ENCODE measurements at regions not wholly inside any gene's neighbourhood (a gene's known extent, or its start where the extent isn't known, plus 50 kb on each side); places are given as distances from the start of the nearest gene placed in this dataset.

DNA sequence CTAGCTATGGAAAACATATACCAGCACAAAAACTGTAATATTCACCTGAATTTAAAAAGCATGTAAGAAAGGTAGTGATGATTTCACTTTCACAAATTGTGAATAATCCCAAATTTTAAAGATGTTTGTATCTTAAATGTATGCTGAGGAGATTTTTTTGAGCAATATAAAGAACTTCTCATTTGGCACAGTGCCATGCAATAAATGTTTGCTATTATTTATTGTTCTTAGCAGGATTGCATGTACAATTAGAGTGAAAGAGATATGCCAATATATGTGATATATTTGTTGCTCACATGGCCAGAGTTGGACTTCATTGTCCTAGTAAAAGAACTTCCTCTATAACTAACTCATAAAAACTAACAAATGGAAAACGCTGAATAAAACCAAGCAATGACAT, 895.1 kb upstream of the KCND2 start:
- H3K36me3 ChIP-seq (ENCODE audit: insufficient read depth, low read length) = no peaks in the 10 kb centered on the region
- H3K9me3 ChIP-seq (ENCODE audit: insufficient read depth, low read length, severe bottlenecking) = no peaks in the 10 kb centered on the region
- no peak overlapping the region for H3K27ac ChIP-seq (ENCODE audit: low read length)
- no peak for ATAC-seq (ENCODE audit: insufficient read depth, low read depth)
- H4K20me1 ChIP-seq (ENCODE audit: insufficient read depth, low read length) = no peaks in the 10 kb centered on the region
- no peaks in the 10 kb centered on the region for H3K27me3 ChIP-seq (ENCODE audit: insufficient read depth, low read length, poor library complexity)
- no peak for DNase-seq
- H2AFZ ChIP-seq (ENCODE audit: low read depth, low read length) = no peak overlapping the region
- no peaks in the 10 kb centered on the region for H3K4me1 ChIP-seq (ENCODE audit: insufficient read depth, low read length)
- no peak overlapping the region for H3K4me3 ChIP-seq (ENCODE audit: low read depth in 1 of 2, low read length in 2 of 2)
- no peak overlapping the region for H3K4me2 ChIP-seq (ENCODE audit: insufficient read depth, low read length)
- H3K79me2 ChIP-seq (ENCODE audit: insufficient read depth, low read length) = no peaks in the 10 kb centered on the region
- TF ChIP-seq, protein P1, sequence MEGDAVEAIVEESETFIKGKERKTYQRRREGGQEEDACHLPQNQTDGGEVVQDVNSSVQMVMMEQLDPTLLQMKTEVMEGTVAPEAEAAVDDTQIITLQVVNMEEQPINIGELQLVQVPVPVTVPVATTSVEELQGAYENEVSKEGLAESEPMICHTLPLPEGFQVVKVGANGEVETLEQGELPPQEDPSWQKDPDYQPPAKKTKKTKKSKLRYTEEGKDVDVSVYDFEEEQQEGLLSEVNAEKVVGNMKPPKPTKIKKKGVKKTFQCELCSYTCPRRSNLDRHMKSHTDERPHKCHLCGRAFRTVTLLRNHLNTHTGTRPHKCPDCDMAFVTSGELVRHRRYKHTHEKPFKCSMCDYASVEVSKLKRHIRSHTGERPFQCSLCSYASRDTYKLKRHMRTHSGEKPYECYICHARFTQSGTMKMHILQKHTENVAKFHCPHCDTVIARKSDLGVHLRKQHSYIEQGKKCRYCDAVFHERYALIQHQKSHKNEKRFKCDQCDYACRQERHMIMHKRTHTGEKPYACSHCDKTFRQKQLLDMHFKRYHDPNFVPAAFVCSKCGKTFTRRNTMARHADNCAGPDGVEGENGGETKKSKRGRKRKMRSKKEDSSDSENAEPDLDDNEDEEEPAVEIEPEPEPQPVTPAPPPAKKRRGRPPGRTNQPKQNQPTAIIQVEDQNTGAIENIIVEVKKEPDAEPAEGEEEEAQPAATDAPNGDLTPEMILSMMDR (IDR thresholded peaks at IDR 0.05; ENCODE audit: borderline replicate concordance, extremely low read depth, low read length, poor library complexity, severe bottlenecking) = no peak
- TF ChIP-seq EZH2 (IDR thresholded peaks at IDR 0.05; ENCODE audit: borderline replicate concordance, low read depth, low read length, severe bottlenecking) = no peak
- H3K9ac ChIP-seq (ENCODE audit: low read depth, low read length) = no peak overlapping the region

DNA sequence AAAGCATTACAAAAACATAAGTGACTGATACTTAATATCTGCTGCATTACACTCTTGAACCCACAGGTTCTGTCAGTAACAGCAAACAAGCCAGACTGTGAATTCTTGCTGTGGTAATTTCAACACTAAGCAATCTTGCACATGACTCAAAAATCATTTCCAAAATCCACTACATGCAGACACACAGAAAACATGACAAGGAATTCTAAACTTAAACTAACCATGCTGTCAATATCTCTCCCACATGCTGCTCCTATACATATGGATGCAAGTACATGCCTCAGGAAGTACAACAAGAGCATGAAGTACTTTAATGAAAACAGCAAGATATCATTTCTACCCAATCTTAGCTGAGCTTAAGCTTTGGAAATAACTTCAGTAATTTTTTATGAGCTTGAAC, 890.2 kb upstream of the KCND2 start:
- no peak overlapping the region for H3K4me3 ChIP-seq (ENCODE audit: low read depth in 1 of 2, low read length in 2 of 2)
- H3K4me2 ChIP-seq (ENCODE audit: insufficient read depth, low read length) = no peak overlapping the region
- H3K4me1 ChIP-seq (ENCODE audit: insufficient read depth, low read length) = no peaks in the 10 kb centered on the region
- no peak overlapping the region for H2AFZ ChIP-seq (ENCODE audit: low read depth, low read length)
- no peaks in the 10 kb centered on the region for H4K20me1 ChIP-seq (ENCODE audit: insufficient read depth, low read length)
- ATAC-seq (ENCODE audit: insufficient read depth, low read depth) = no peak
- no peak for TF ChIP-seq EZH2 (IDR thresholded peaks at IDR 0.05; ENCODE audit: borderline replicate concordance, low read depth, low read length, severe bottlenecking)
- TF ChIP-seq, protein P1 (IDR thresholded peaks at IDR 0.05; ENCODE audit: borderline replicate concordance, extremely low read depth, low read length, poor library complexity, severe bottlenecking) = no peak
- H3K27me3 ChIP-seq (ENCODE audit: insufficient read depth, low read length, poor library complexity) = no peaks in the 10 kb centered on the region
- no peak overlapping the region for H3K27ac ChIP-seq (ENCODE audit: low read length)
- H3K79me2 ChIP-seq (ENCODE audit: insufficient read depth, low read length) = no peaks in the 10 kb centered on the region
- H3K9me3 ChIP-seq (ENCODE audit: insufficient read depth, low read length, severe bottlenecking) = no peaks in the 10 kb centered on the region
- DNase-seq = no peak
- no peaks in the 10 kb centered on the region for H3K36me3 ChIP-seq (ENCODE audit: insufficient read depth, low read length)
- no peak overlapping the region for H3K9ac ChIP-seq (ENCODE audit: low read depth, low read length)

DNA sequence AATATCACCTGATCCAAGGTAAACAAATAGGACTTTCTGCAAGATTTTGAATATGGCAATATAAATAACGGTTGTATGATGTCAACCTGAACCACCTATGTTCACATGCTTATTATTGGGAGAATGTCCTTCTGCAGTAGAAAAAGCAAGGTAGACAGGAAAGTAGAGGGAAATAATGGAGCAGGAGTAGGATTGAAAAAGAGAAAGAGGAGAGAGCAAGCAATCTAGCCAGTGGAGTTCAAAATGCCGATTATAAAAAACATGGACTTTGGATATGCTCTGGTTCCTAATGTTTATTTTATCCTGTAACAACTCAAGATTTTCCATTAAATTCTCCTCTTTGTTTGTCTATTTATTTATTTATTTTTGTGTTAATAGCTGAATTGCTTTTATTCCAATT, 878.0 kb upstream of the KCND2 start:
- Histone ChIP-seq H3K9me3 (ENCODE audit: insufficient read depth, low read length, severe bottlenecking) (no peaks in the 10 kb centered on the region), H3K79me2 (ENCODE audit: insufficient read depth, low read length) (no peaks in the 10 kb centered on the region), H3K36me3 (ENCODE audit: insufficient read depth, low read length) (no peaks in the 10 kb centered on the region), H2AFZ (ENCODE audit: low read depth, low read length) (no peak overlapping the region), H3K4me3 (ENCODE audit: low read depth in 1 of 2, low read length in 2 of 2) (no peak overlapping the region), H3K27me3 (ENCODE audit: insufficient read depth, low read length, poor library complexity) (no peaks in the 10 kb centered on the region), H3K27ac (ENCODE audit: low read length) (no peak overlapping the region), H3K4me1 (ENCODE audit: insufficient read depth, low read length) (no peaks in the 10 kb centered on the region), H3K4me2 (ENCODE audit: insufficient read depth, low read length) (no peak overlapping the region), H3K9ac (ENCODE audit: low read depth, low read length) (no peak overlapping the region), H4K20me1 (ENCODE audit: insufficient read depth, low read length) (no peaks in the 10 kb centered on the region)
- no peak for ATAC-seq (ENCODE audit: insufficient read depth, low read depth)
- no peak for DNase-seq
- TF ChIP-seq, protein P1 (IDR thresholded peaks at IDR 0.05; ENCODE audit: borderline replicate concordance, extremely low read depth, low read length, poor library complexity, severe bottlenecking) = no peak
- TF ChIP-seq EZH2 (IDR thresholded peaks at IDR 0.05; ENCODE audit: borderline replicate concordance, low read depth, low read length, severe bottlenecking) = no peak

DNA sequence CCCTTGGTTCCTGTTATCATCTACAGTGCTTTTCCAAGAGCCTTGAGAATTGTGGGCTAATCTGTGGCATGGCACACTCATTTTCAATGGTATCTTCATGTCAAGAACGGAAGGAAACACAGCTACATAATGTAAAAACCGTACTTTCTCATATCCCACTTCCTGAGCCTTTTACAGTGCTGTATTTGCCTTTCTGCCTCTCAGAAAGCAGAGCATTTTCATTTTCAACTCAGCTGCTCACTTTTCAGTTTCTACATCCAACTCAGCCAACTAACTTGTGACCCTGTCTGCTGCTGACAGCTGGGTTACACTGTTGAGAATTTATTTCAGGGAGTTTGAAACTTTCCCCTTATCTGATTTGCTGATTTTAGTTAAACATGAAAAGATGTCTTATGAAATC, 875.8 kb upstream of the KCND2 start:
- Histone ChIP-seq H4K20me1 (ENCODE audit: insufficient read depth, low read length) (no peaks in the 10 kb centered on the region), H3K9me3 (ENCODE audit: insufficient read depth, low read length, severe bottlenecking) (no peaks in the 10 kb centered on the region), H3K4me1 (ENCODE audit: insufficient read depth, low read length) (no peaks in the 10 kb centered on the region), H3K36me3 (ENCODE audit: insufficient read depth, low read length) (no peaks in the 10 kb centered on the region), H3K4me2 (ENCODE audit: insufficient read depth, low read length) (no peak overlapping the region), H3K27me3 (ENCODE audit: insufficient read depth, low read length, poor library complexity) (no peaks in the 10 kb centered on the region), H3K4me3 (ENCODE audit: low read depth in 1 of 2, low read length in 2 of 2) (no peak overlapping the region), H2AFZ (ENCODE audit: low read depth, low read length) (no peak overlapping the region), H3K27ac (ENCODE audit: low read length) (no peak overlapping the region), H3K79me2 (ENCODE audit: insufficient read depth, low read length) (no peaks in the 10 kb centered on the region), H3K9ac (ENCODE audit: low read depth, low read length) (no peak overlapping the region)
- DNase-seq = no peak
- TF ChIP-seq, protein P1 (IDR thresholded peaks at IDR 0.05; ENCODE audit: borderline replicate concordance, extremely low read depth, low read length, poor library complexity, severe bottlenecking) = no peak
- TF ChIP-seq EZH2 (IDR thresholded peaks at IDR 0.05; ENCODE audit: borderline replicate concordance, low read depth, low read length, severe bottlenecking) = no peak
- ATAC-seq (ENCODE audit: insufficient read depth, low read depth) = no peak

All from DND-41 (cell line).